GM21381 (cell line): ENCODE measurements at regions not wholly inside any gene's neighbourhood (a gene's known extent, or its start where the extent isn't known, plus 50 kb on each side); places are given as distances from the start of the nearest gene placed in this dataset.

ENCODE experiments used
- ATAC-seq: cut with Tn5 transposase; IDR thresholded peaks from one replicate; pipeline ENCODE4 v1.9.1; 2021; ENCODE audit warnings: mild to moderate bottlenecking, moderate library complexity; ENCODE audit not compliant: unreplicated experiment

DNA sequence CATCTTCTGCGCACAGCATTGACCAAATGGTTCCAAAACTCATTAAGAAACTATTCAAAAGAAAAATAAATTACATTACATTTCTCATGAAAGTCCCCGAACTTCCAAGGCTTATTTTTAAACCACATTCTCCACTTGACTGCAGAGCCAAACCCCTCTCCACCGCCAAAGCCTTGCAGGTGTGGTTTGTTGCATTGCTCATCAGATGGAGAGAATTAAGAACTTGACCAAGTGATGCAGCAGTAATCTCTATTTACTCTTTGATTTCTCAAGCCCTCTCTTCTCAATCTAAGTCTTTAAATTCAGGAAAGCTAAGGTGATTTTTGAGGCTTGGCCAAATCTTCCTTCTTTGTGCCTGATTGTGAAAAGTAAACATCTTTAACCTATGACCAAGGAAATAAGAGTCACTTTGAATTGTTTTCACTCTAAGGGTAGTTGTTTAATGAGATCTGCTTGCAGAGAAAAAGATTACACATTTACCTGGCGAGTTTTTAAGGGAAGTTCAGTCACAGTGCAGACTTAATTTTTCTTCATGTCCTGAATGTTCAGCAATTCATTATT, 290.5 kb upstream of the ITGA1 start:
- no peak for ATAC-seq

DNA sequence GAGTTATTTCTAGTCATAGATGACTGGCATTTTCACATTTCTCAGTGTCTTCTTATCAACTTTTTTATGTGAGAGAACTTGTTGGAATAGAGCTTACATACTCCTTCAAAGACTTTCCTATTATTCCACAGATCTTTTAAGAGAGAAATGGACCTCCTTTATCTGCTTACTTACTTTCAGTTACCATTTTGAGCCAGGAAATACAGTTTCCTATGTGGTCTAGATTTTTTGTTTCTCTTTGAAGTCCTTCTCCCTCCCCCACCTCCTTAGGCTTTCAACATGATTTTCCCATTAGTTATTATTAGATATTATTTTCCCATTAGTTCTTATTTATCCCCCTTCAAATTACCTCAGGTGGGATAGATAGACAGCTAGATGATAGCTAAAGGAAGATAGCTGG, 289.1 kb upstream of the ITGA1 start:
- ATAC-seq: no peak

DNA sequence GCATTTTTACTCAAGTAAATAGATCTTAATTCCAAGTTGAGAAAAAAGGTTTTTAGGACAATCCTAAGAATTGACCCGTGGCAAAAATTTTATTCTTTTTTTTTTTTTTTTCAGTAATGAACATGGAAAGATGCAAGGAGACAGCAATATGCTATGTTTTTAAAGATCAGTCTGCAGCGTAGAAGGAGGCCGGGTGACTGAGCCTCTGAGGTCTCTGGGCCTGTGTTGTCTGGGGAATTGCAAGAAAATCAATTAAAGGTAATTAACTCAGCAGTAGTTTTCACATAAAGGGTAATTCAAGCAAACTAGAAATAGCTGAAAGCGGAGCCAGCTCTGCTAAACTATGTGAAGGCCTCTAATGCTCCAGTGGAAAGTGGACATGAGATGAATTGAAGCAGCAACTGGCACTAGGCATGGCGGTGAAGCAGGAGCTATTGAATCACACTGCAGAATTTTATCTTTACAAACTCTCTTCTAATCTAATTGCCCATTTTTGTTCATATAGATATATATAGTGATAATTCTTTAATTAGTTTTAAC, 285.2 kb upstream of the ITGA1 start:
- ATAC-seq: no peak

DNA sequence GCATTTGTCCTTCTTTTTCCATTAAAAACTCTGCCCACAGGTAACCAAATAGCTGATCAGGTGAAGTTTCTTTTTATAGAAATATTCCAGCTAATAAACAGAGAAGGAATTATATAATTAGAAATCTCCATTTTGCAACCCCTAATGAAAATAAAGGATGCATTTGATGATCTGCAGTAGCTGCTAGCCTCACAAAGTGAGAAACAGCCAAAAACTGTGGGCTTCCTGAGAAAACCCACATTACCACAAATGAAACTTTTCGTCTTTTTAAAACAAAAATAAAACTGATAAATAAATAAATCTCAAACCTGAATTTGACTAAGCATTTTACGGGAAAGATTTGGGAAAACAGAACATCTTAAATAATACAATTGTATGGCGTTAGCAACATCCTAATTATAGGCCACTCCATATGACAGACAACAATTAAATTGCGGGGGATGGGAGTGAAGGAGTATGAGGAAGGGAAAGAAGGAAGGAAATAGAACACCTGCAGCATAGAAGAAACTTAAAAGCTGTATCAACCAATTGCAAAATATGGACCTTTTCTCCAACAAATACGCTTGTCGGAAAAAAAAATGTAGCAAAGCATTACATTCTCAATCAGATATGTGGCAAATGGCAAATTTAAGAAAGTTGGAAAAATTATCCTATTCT, 283.0 kb upstream of the ITGA1 start:
- ATAC-seq: no peak

DNA sequence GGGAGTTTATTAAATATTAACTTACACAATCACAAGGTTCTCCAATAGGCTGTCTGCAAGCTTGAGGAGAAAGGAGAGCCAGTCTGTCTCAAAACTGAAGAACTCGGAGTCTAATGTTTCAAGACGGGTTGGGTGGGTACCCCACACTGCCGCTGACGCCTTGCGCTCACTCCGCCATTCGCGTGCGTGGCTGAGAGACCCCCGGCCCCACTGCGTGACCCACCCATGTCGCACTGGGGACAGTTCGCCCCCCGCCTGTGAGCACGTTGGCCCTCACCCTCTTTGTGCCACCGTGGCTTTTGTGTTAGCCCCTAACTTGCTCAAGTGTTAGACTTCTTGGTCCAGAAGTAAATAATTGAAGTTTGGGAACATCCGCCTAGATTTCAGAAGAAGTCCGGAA, 270.0 kb upstream of the ITGA1 start:
- ATAC-seq: no peak

DNA sequence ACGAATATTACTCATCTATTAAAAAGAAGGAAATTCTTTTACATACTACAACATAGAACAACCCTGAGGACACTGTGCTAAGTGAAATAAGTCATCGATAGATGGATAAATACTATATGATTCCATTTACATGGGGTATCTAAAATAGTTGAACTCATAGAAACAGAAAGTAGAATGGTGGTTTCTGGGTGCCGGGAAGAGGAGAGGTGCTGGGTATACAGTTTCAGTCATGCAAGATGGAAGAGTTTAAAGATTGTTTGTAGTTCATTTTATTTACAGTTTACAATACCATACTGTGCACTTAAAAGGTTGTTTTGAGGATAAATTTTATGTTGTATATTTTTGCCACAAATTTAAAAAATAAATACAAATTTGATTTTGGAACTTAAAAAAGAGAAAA, 267.5 kb upstream of the ITGA1 start:
- ATAC-seq: no peak

DNA sequence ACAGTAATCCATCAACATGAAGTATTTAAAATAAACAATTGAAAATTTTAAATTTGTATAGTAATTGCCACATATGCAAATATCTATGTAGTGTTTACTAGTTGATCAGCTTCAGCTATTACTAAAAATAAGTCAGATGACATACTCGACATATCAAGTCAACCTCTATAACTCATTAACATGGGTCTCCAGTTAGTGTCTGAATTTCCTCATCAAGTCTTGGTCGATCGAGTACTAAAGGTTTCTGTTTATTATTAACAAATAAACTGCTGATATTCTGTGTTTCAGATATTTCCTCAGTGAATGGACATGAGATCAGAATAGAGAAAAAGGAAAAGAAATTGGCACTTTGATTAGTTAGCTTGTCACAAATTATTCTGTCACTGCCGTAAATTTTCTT, 266.5 kb upstream of the ITGA1 start:
- no peak for ATAC-seq

DNA sequence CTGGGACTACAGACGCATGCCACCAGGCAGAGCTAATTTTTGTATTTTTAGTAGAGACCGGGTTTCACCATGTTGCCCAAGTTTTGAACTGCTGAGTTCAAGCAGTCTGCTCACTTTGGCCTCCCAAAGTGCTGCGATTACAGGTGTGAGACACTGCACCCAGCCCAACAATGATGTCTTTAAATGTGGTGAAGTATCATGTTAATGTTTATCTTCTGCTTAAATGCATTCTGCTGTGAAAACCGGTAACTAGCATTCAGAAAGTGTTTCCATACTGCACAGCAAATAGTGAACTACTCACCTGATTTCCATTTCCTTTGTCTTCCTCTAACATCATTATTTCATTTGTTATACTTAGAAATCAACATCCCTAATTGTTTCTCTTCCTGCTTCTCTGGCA, 264.0 kb upstream of the ITGA1 start:
- no peak for ATAC-seq

DNA sequence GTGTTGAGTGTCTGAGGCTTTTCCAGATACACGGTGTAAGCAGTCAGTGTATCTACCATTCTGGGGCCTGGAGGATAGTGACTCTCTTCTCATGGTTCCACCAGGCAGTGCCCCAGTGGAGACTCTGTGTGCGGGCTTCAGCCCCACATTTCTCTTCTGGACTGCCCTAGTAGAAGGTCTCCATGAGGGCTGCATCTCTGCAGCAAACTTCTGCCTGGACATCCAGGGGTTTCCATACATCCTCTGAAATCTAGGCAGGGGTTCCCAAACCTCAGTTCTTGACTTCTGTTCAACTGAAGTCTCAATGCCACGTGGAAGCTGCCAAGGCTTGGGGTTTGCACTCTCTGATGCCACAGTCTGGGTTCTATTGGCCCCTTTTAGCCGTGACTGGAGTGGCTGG, 256.6 kb upstream of the ITGA1 start:
- ATAC-seq: no peak

DNA sequence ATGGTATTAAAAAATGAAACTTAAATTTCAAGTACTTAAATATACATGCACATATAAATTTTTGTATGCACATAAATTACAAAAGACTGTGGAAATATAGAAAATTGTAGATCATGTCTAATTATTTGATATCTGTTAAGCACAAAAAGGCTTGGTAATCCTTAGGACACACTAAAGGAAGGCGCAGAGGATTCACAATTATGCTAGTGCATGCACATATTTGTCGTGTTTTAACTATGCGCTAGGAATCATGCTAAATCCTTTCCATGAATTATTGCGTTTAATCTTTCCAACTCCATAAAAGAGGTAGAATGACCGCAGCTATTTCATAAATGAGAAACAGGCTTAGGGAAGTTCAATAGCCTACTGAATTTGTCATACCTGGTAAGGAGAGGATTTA, 244.1 kb upstream of the ITGA1 start:
- ATAC-seq: no peak

DNA sequence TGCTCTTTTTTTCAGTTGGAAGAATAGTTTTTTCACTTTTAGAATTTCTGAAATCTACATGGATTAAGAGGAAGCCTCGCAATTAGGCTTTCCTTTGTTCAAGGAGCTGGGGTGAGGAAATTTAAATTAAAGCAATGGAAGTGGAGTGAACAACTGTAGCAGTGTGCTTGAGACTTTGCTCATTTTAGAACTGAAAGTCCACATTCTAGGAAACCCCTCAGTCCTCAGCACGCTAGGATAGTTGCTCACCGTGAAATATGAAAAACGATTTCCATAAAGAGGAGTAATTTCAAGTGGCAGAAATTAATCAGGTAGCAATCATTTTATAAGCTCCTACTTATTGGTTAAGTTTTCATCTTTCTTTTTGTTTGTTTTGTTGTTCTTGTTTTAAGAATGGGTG, 243.0 kb upstream of the ITGA1 start:
- ATAC-seq: no peak

DNA sequence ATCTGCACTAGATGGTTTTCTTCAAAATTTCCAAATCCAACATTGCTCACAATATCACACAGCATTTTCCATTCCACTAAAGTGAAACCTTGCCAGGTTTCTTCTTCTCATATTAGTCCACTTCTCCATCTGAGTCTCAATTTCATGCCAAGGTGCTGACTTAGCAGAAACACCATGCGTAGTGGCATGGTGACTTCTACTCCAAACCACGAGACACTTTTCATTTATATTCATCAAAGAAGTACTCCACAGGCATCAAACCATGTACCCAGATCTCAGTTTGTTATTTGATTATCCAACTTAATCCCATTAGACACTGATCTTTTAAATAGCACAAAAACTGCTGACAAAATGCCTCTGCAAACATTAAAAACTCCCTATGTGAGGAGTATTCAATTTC, 233.4 kb upstream of the ITGA1 start:
- ATAC-seq: no peak

DNA sequence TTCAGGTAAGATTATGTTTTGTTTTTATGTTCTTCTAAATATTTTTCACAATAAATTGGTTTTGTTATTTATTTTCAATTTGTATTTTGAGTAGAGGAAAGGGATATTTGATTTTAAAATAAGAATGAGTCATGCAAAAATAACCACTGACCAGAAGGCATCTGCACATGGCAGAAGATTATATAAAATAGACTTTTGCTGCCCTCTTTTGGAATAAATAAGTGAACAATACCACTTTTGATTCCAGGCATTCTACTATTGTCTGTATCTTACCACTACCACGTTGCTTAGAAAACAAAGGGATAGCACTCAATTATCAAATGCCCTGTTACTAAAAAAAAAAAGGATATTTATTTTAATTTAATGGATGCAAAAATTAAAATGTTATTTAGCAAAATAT, 227.3 kb upstream of the ITGA1 start:
- ATAC-seq: no peak

DNA sequence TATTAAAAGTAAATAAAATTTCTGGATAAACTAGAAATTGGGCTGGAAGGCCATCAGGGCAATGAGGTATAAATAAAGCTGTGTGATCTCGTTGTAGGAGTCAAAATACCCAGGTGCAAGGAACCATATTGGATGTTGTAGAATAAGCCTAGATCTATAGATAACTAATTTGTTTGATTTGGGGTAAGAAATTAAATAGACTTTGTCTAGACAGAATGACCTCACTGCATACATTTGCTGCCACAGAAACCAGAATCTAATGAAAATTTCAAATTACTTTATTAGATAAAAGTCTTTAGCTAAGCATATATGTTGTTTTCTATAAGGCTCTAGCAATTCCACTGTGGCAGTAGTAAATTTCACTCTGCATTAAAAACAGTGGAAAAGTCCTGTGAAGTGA, 225.2 kb upstream of the ITGA1 start:
- ATAC-seq: no peak

DNA sequence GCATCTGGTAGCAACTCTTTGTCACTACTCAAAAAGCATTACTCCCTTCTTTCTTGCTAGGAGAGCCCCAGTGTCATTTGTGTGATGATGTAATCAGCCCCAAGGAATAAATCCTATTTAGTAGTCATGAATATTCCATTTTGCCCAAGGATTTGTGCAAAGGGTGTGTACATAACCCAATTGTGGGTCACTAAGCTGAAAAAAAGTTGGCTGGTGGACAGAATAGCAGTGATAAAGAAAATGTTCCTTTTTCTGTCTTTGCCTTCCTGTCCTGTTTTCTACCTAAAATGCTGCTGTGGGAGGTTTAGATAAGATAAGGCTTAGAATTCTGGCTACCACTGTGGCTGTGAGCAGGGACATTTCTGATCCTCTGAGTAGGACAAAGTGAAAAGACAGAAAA, 223.1 kb upstream of the ITGA1 start:
- no peak for ATAC-seq

DNA sequence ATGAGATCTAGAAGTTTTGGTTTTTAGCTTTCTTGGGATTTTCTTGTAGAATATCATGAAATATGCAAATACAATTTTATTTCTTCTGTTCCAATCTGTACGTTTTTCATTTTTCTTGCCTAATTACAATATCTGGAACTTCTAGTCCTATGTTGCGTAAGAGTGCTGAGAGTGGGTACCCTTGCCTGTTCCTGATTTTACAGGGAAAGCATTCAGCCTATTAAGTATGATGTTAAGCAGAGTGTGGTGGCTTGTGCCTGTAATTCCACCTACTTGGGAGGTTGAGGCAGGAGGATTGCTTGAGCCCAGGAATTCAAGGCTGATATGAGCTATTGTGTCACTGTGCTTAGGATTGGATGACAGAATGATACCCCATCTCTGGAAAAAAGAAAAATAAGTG, 210.2 kb upstream of the ITGA1 start:
- no peak for ATAC-seq

DNA sequence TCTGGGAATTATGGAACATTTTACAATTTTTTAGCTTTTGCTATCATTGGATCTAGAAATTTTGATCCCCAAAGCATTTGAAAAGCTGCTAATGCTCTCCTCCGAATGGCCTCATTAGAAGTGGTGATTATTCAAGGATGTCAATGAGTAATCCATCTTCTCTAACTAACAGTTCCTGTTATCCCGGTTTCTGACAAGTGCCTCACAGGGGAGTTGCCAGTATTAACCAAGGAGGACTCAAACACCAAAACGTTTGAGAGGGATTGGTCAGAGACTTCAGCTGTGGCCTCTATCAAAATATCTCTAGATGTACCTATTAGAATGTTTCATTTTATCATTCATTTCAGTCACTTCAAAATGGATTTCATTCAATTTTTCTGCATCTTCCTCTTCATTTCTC, 208.3 kb upstream of the ITGA1 start:
- ATAC-seq: no peak

DNA sequence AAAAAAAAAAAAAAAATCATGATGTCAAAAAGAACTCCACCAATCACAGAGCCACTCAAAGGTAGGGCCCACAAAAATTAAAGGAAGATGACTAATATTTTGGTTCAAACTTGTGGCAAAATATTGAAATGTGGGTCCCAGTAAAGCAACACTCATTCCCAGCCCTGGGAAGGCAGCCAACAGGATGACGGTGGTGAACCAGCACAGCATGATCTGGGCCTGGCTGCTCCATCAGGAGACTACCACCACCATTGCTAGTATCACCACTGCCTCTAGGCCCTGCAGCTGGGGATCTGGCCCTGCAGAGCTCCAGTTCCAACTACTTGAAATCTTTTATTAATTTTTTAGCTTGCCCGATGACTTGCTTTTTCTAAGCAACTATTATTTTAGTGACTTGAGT, 206.8 kb upstream of the ITGA1 start:
- ATAC-seq: no peak

DNA sequence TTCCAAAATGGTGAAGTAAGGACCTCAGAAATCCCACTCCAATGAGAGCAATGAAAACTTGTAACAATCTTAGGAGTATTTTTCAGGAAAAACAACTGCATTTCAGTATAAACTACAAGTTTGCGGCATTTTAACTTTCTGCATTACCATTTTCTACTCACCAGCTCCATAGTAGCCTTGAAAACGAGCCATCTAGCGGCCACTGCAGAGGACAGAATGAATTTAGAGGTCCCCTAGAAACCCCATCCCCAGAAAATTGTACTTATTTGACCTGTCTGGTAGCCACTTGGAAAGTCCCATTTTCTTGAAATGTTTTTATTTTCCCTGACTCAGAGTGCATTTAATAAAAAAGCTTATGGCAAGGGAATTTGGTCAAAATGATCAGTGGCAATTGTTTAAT, 205.4 kb upstream of the ITGA1 start:
- no peak for ATAC-seq

DNA sequence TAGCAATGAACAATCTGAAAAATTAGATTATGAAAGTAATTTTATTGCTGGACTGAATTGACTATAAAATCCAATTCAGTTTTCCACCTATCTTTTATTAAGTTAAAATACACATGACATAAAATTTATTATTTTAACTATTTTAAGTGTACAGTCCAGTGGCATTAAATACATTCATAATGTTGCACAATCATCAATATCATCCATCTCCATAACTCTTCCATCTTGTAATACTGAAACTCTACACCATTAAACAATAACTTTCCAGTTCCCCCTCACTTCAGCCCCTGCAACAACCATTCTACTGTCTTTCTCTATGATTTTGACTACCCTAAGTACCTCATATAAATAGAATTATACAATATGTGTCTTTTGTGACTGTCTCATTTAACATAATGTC, 200.6 kb upstream of the ITGA1 start:
- ATAC-seq: no peak

DNA sequence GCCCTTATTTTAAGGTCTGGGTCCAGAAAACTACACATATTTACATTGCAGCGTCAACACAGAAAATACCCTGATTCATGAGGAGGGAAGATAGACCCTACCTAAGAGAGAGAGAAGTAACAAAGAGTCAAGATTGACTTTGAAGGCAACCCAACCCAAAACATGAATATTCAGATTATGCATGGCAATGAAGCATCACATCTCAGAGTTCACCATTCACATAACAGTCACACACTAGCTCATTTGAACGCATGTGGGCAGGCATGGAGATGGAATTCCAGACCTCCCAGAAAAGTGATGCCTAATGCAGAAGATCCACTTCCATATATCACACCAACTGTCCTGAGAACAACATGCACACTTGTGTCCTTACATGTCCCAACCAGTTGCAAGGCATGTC, 190.1 kb upstream of the ITGA1 start:
- ATAC-seq: no peak

DNA sequence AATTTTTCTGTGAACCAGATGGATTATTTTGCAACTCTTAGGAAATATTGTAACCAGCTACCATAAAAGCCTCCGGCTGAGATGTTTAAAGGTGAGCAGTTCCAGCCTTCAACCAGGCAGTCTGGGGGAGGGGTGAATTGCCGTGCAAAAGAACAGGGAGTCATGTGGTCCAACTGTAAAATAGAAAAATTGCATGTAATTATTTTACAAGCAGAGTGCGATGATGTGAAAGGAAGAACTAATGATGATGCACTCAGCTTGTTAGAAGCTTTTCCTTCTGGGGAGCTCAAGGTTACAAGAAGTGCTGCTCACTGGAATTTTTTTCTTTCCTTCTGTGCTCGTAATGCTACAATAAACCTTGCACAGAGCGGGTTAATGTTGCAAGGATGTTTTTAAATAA, 188.7 kb upstream of the ITGA1 start:
- no peak for ATAC-seq
